ENCODE measurements at regions not wholly inside any gene's neighbourhood (a gene's known extent, or its start where the extent isn't known, plus 50 kb on each side); places are given as distances from the start of the nearest gene placed in this dataset.

DNA sequence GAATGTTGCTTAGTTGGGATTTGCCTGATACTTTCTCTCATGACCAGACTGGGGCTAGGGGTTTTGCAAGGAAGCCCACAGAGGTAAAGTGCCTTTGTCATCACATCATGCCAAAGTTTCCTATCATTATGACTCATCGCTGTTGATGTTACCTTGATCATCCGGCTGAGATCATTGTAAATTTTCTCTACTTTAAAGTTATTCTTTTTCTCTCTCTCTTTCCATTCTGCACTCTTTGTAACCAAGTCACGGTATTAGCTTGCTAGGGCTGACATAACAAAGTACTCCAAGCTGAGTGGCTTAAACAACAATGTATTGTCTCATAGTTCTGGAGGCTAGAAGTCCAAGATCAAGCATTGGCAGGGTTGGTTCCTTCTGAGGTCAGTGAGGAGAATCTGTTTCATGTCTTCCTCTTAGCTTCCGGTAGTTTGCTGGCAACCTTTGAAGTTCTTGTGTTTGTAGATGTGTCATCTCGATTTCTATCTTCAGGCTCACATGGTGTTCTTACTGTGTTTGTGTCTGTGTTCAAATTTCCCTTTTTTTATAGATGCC is 113.0 kb downstream of the DTHD1 start:
- no peak for DNase-seq (ENCODE audit: low read depth in 2 of 2)

DNA sequence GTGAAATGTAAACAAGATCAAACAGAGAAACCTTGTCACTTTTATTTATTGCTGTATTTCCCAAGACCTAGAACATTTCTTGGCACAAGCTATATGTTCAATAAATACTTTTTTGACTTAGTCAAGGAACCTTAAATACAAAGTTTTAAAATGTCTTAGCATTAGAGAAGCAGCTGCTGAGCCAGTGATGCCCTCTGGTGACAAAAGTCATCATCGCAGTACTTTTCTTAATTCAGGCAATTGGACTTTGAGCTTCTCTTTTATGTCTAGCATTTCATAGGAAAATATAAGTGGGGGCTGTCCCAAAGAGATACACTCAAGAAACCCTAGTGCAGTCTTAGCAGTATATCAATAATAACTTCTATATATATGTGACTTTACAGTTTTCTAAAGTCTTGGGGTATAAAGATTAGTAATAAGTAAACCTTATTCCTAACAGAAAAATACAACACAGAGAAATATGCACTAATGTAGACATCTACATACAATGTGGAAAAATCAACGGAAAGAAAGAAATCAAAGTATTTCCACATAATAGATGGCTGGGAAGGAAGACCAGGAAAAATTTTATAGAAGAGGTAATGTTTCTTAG is 118.4 kb downstream of the DTHD1 start:
- no peak for DNase-seq (ENCODE audit: low read depth in 2 of 2)

DNA sequence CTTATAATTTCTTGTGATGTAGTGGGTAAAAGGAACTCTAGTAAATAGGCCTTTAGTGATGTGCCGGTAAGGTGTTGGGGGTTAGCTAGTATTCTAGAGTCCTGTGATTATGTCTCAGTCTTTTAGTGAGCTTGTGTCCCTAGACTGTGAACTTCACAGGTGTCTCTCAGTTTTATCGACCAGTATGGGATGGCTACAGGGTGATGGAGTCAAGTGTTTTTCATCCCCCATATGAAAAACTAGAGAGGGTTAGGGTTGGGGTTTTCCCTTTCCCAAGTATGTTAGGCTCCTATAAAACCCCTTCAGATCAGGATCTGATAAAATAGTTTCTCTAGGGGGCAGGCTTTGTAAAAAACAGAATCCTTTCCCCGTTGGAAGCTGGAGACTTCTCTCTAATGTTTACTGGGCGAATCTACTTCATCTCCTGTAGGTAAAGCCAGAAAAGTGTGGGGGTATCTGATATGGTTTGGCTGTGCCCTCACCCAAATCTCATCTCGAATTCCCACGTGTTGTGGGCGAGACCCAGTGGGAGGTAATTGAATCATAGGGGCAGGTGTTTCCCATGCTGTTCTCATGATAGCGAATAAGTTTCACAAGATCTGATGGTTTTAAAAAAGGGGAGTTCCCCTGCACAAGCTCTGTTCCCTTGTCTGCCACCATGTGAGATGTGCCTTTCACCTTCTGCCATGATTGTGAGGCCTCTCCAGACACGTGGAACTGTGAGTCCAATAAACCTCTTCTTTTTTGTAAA is 120.8 kb downstream of the DTHD1 start:
- DNase-seq (ENCODE audit: low read depth in 2 of 2): no peak

DNA sequence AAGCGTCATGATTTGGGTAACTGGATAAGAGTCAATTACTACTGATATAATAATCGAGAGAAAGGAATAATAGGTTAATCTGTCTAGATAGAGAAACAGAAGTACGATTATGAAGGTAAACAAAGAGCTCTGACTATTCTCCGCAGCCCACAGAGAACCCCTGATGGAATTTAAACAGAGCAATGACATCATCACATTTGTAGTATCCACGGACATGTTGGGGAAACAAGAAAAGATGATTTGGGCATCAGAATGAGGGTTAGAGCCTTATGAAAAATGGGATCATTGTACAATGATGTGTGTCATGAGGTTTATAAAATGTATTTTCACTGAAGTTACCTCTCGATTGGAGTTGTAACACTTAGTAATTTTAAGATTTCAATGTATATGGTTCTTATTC is 129.9 kb downstream of the DTHD1 start:
- no peak for DNase-seq (ENCODE audit: low read depth in 2 of 2)

DNA sequence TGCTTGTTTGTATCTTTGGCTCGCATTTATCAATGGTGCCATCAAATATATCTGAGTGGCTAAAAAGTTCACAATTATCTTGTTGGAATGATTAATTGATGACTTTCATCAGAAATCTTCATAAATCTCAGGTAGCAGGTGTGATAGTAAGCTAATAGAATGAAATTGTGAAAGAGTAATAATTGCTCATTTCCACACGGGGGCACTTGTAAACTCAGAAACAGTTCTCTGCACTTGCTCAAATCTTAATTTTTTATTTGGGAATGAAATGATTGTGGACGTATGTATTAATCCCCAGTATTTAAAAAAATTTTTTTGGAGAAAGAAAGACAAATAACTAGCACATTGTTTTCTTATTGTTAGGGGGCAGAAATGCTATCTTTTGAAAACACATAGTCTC is 132.8 kb downstream of the DTHD1 start:
- DNase-seq (ENCODE audit: low read depth in 2 of 2): no peak

DNA sequence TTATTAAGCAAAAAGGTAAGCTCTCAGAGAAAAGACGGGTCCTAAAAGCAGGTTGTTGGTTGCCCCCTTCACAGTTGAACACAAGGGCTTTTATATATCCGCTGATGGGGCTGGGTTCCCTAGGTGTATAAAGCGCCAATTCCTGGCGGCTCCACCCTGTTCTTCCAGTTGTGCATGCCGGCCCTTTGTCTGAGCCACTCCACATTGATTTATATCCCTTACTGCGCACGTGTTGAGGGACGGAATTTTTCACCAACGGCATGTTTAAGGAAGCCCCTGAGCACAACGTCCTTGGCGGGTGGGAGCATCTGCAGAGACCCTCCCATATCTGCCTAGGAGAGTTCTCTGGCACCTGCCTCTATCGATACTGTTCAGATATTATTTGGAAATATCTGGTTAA is 135.7 kb downstream of the DTHD1 start:
- DNase-seq (ENCODE audit: low read depth in 2 of 2): no peak

DNA sequence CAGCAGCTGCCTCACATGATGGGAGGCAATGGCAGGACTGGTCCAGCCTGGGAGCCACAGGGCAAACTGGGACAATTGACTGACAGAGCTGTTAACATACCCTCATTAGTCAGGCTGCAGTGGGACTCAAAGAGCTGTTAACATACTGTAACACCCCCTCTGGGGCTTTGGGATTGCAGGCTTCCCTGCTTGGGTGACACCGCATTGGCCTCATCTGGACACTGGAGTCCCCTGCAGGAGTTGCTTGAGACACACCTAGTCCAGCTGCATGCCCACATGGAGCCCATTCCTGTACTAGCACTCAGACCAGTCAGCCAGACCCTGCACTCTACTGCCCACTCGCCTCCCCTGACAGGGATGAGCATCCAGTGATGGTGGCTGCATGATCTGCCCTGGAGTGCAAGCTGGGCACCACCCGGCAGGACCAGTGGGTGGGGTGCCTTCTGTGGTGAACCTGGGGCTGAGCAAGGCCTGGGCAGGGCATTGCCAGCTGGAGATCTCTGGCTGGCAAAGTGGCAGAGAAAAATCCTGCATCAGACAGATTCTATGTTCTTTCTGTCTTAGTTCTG is 138.8 kb downstream of the DTHD1 start:
- DNase-seq (ENCODE audit: low read depth in 2 of 2): no peak

DNA sequence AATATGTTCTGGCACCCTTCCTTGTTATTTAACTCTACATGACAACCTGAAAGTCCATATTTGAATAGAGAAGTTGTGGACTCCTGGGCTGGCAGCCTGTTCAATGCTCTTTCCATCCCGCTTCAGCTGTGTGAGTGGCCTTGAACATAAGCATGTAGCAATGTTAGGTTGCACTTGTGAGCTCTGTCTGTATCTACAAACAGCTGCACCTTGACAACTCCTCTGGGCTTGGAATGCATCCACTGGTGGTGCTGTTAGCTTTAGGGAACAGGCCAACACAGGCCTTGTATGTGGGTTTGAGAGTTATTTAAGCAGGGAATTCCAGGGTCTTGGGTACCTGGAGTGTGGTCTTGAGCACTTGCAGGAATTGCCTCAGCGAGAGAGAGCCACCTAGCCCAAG is 141.2 kb downstream of the DTHD1 start:
- DNase-seq (ENCODE audit: low read depth in 2 of 2): no peak

DNA sequence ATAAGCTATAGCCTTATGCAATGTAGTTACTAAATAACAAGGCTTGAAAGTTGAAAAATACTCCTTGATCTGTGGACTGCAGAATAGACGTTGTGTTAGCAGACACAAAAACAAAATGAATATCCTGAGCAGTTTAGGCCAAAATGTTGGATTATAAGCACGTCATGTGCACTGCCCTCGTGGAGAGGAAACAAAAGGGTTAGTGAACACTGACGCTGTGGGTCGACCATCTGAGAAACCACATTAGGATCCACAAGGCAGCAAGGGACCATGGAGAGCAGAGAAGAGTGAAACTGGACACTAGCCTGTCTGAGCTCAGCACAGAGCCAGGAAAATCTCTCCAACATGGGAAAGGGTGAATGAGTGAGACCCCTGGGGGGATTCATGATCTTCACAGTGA is 145.3 kb downstream of the DTHD1 start:
- DNase-seq (ENCODE audit: low read depth in 2 of 2): no peak

DNA sequence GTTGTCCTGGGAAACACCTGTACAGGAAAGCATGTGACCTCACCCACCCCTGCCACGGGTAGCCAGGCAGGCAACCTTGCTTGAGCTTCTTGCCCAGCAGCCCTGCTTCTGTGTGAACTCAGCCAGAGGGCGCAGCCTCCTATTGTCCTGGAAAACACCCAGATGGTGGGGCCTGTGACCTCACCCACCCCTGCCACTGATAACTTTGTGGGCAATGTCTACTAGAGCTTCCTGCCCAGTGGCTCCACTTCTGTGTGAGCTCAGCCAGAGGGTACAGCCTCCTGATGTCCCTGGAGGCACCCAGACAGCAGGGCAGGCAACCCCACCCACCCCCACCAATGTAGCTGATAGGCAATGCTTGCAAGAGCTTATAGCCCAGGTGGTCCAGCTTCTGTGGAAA is 146.3 kb downstream of the DTHD1 start:
- no peak for DNase-seq (ENCODE audit: low read depth in 2 of 2)

DNA sequence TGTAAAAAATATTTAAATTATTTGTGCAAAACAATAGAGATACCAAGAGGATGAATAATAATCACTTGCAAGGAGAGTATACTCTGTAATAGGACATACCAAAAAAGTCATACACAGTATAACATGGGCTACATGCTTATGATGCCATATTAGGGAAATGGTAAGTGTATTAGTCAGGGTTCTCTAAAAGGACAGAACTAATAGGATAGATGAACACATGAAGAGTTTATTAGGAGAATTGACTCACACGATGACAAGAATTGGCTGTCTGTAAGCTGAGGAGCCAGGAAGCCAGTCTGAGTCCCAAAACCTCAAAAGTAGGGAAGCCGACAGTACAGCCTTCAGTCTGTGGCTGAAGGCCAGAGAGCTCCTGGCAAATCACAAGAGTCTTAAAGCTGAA is 151.2 kb downstream of the DTHD1 start:
- DNase-seq (ENCODE audit: low read depth in 2 of 2): peak; percentile 13 to 14

DNA sequence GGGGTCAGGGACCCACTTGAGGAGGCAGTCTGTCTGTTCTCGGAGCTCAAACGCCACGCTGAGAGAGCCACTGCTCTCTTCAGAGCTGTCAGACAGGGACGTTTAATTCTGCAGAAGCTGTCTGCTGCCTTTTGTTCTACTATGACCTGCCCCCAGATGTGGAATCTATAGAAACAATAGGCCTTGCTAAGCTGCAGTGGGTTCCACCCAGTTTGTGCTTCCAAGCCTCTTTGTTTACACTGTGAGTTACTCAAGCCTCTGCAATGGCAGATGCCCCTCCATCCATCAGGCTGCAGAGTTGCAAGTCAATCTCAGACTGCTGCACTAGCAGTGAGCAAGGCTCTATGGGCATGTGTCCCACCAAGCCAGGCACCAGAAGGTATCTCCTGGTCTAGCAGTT is 158.1 kb downstream of the DTHD1 start:
- DNase-seq (ENCODE audit: low read depth in 2 of 2): no peak

DNA sequence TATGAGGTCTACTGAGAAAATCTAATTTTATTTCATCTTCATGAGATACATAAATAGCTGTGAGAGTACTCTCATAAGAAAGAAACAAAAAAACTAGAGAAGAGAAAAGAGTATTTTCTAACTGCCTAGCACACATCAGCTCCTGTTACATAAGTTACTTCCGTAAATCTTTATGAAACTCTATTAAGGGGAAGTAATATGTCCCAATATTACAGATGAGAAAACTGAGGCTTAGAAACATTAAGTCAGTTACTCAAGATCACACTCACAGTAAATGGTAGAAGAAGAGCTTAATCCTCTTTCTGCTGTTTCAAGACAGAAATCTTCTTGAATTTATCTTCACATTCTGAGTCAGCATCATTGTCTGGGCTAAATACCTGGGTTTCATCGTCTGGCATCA is 164.1 kb downstream of the DTHD1 start:
- DNase-seq (ENCODE audit: low read depth in 2 of 2): no peak

DNA sequence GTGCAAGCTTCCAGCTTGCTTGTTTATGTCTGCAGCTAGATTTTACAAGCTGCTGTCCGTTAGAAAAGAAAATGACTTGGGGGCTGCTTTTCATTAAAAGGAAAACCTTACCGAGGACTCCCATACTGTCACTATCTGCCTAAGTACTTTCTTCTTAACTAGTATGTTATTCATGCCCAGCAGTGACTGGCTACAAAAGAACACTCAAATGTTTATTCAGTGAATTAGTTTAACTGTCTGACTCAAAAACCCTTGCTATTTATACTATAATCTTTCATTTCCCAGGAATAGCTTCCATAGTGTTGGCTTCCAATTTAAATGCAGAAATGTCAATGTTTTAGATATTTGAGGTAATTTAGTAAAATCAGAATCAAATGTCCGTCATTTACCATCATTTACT is 164.9 kb downstream of the DTHD1 start:
- DNase-seq (ENCODE audit: low read depth in 2 of 2): no peak

DNA sequence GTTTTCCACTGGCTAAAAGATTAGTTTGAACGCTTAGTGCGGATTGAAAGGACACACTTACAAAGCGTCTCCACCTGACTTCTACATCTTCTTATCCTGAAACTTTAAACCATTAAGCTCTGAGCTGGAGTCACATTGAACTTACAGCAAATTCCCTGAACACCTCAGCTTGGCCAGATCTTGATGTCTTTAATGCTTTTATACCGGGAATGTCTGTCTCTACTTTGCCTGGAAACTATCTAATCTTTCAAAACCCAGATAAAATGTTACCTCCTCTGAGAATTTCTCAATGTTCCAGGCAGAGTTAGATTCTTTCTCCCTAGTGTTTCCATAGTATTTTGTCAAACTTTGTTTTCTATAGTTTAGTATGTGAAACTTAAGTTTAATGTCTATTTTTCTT is 179.9 kb downstream of the DTHD1 start:
- DNase-seq (ENCODE audit: low read depth in 2 of 2): no peak

DNA sequence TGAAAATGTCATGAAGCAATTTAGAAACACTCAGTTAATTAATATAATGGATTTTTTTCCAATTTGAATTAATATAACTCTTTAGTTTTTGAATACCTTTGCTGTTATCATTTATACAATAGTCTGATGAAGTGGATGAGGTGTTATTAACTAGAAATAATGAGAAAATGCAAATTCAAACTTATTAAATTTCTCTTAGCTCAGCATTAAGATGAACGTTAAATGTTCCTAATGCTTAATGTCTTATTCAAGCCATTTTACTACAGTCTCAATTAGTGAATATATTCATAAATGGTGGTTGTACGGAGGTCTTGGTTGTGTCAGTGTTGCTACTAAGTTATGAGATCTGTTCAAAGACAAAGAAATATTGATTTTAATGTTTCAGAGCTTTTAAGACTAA is 186.3 kb downstream of the DTHD1 start:
- DNase-seq (ENCODE audit: low read depth in 2 of 2): no peak

DNA sequence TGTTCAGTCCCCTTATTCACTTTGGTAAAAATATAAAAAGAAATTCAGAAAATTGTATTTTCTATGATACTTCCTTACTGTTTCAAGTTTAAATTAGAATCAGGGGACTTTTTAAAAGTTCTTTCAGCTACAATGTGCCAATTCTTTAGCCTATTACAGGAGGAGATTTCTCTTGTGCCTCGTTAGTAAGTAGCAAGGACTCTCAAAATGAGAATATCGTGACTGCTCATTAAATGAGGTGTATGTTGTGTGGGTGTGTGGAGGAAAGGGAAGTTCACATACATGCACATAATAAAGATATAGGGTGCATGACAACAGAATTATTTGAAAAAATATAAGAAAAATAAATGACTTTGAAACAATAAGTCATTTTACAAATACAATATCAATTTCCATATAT is 190.5 kb downstream of the DTHD1 start:
- no peak for DNase-seq (ENCODE audit: low read depth in 2 of 2)

DNA sequence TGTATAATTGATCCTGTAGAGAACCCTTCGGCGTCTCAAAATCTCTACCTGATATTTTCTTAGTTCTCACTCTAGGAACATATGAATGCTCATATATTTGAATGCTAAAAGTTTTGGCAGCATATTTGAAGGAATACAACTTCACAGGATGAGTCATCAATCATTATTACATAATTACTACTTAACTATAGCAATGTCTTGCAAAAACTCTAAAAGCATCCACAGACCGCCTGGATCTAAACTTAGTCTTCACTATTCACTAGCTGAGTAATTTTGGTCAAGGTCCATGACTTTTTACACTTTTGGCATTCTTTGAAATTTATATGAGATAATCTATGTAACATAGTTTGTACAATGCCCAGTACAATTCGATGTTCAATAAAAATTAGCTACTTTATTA is 194.7 kb downstream of the DTHD1 start:
- no peak for DNase-seq (ENCODE audit: low read depth in 2 of 2)

DNA sequence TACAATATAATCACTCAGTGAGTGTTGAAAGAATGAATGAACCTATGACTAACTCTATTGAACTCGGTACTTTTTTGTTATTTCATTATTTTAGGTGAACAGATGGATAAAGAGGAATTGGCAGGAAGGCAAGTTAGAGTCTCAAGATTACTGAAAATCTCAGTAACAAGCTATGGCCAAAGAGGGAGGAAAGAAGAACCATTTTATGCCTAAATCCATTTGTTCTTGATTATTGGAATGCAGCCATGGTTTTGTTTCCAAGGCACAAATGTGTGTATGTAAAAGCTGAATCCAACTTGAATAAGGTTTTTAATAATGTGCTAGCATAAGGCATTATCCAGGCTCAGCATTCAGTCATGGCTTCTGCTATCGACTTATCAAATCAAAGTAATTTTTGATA is 196.4 kb downstream of the DTHD1 start:
- DNase-seq (ENCODE audit: low read depth in 2 of 2): no peak

DNA sequence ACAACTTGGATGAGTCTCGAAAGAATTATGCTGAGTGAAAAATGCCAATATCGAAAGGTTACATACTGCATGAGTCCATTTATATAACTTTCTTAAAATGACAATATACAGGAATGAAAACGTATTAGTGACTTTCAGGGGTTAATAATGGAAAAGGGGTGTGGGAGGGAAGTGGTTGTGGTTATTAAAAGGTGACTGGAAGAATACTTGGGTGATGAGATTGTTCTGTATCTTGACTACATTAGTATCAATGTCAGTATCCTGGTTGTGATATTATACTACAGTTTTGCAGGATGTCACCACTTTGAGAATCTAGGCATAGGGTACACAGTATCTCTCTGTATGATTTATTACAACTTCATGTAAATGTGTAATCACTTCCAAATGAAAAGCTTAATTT is 204.5 kb downstream of the DTHD1 start:
- DNase-seq (ENCODE audit: low read depth in 2 of 2): no peak

DNA sequence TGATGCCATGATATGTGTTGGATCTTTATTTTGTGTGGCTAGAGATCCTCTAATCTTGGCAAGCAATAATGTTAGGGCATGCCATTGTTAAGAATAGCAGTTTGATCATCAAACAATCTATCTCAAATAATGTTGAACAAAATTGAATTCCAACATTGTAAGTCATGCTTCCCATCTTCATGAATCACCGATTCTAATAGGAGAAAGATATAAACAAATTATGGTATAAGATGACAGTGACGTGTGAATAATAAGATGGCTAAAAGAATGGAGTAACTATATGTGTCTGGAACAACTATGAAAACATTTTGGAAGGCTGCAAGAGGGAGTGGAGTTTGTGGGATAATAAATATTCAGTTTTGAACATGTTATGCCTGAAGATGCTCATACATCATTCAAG is 208.4 kb downstream of the DTHD1 start:
- DNase-seq (ENCODE audit: low read depth in 2 of 2): no peak

DNA sequence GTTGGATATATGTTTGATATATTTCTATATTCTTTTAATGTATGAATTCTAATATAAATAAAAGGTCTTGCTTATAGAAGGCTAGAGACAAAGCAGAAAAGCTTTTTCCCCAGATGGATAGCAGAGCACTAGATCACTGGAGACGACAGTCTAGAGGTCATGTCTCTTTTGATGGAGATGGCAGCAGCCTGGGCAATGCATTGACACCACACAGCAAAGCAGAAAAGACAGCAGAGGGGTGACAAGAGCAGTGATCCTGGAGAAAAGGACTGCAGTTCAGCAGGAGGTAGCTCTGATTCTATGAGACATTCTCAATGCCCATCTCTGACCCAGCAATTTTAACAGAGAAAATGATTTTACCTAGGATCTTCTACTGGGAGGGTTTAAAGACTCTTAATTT is 210.6 kb downstream of the DTHD1 start:
- DNase-seq (ENCODE audit: low read depth in 2 of 2): no peak

DNA sequence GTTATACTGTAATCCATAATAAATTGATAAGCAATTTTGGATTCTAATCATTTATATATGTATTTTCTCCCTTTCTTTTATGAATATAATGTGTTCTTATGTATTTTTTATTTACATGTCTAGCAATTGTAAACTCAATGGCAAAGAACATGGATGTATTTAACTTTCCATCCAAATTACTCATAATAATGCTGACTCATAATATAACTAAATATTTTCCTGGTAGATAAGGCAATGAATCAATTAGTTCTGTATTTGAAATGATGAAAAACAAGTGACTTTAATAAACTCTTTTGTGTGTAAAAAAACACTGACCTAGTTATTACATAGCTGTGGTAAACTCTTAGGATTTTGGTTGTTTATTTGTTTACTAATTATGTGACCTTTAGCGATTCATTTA is 211.2 kb downstream of the DTHD1 start:
- DNase-seq (ENCODE audit: low read depth in 2 of 2): no peak

Measured in fibroblast of skin of left biceps (primary cell).